ENCODE measurements at regions not wholly inside any gene's neighbourhood (a gene's known extent, or its start where the extent isn't known, plus 50 kb on each side); places are given as distances from the start of the nearest gene placed in this dataset.

- Histone ChIP-seq H3K27ac (no peak overlapping the region), H3K36me3 (no peaks in the 10 kb centered on the region), H3K9me3 (no peaks in the 10 kb centered on the region), H3K4me3 (no peak overlapping the region), H3K27me3 (no peaks in the 10 kb centered on the region), H3K4me1 (no peaks in the 10 kb centered on the region)
- DNase-seq = no peak
- intact Hi-C loops (cut with DNase I) = no loop called here
- ATAC-seq = no peak
- TF ChIP-seq CTCF (IDR thresholded peaks at IDR 0.05) = no peak
Observed at GRCh38 chr18:29465526-29465925, 1288.6 kb upstream of the CDH2 start.

GRCh38 chr18:29459972-29460371 is 1283.0 kb upstream of the CDH2 start:
- ATAC-seq = no peak
- intact Hi-C loops (cut with DNase I) = no loop called here
- H3K9me3 ChIP-seq = no peaks in the 10 kb centered on the region
- H3K36me3 ChIP-seq = no peaks in the 10 kb centered on the region
- H3K27me3 ChIP-seq = no peaks in the 10 kb centered on the region
- no peak for DNase-seq
- H3K4me1 ChIP-seq = no peaks in the 10 kb centered on the region
- H3K27ac ChIP-seq = no peak overlapping the region
- no peak overlapping the region for H3K4me3 ChIP-seq
- no peak for TF ChIP-seq CTCF (IDR thresholded peaks at IDR 0.05)

GRCh38 chr18:29457316-29457889 is 1280.5 kb upstream of the CDH2 start:
- intact Hi-C loops (cut with DNase I) = no loop called here
- TF ChIP-seq CTCF (IDR thresholded peaks at IDR 0.05) = no peak
- Histone ChIP-seq H3K9me3 (no peaks in the 10 kb centered on the region), H3K36me3 (no peaks in the 10 kb centered on the region), H3K4me3 (no peak overlapping the region), H3K27ac (no peak overlapping the region), H3K27me3 (no peaks in the 10 kb centered on the region), H3K4me1 (no peaks in the 10 kb centered on the region)
- ATAC-seq (no peak), DNase-seq (no peak)

GRCh38 chr18:29449424-29449823 is 1272.5 kb upstream of the CDH2 start:
- Histone ChIP-seq H3K4me1 (no peaks in the 10 kb centered on the region), H3K27me3 (no peaks in the 10 kb centered on the region), H3K4me3 (no peak overlapping the region), H3K27ac (no peak overlapping the region), H3K9me3 (no peaks in the 10 kb centered on the region), H3K36me3 (no peaks in the 10 kb centered on the region)
- TF ChIP-seq CTCF (IDR thresholded peaks at IDR 0.05) = no peak
- no peak for ATAC-seq
- DNase-seq = no peak
- intact Hi-C loops (cut with DNase I) = no loop called here

GRCh38 chr18:29439398-29439797 is 1262.5 kb upstream of the CDH2 start:
- Histone ChIP-seq H3K27ac (no peak overlapping the region), H3K27me3 (no peaks in the 10 kb centered on the region), H3K36me3 (no peaks in the 10 kb centered on the region), H3K9me3 (no peaks in the 10 kb centered on the region), H3K4me1 (no peaks in the 10 kb centered on the region), H3K4me3 (no peak overlapping the region)
- no peak for TF ChIP-seq CTCF (IDR thresholded peaks at IDR 0.05)
- ATAC-seq (no peak), DNase-seq (no peak)
- intact Hi-C loops (cut with DNase I) = no loop called here

GRCh38 chr18:29436459-29436858 is 1259.5 kb upstream of the CDH2 start:
- intact Hi-C loops (cut with DNase I) = no loop called here
- H3K4me3 ChIP-seq = no peak overlapping the region
- H3K27ac ChIP-seq = no peak overlapping the region
- no peak for TF ChIP-seq CTCF (IDR thresholded peaks at IDR 0.05)
- no peaks in the 10 kb centered on the region for H3K27me3 ChIP-seq
- H3K36me3 ChIP-seq = no peaks in the 10 kb centered on the region
- ATAC-seq (no peak), DNase-seq (no peak)
- no peaks in the 10 kb centered on the region for H3K4me1 ChIP-seq
- H3K9me3 ChIP-seq = no peaks in the 10 kb centered on the region

Measured in upper lobe of right lung (tissue), 1 donor.